ENCODE measurements at regions not wholly inside any gene's neighbourhood (a gene's known extent, or its start where the extent isn't known, plus 50 kb on each side); places are given as distances from the start of the nearest gene placed in this dataset.

- CTCF ChIA-PET, result no interaction called here
- POLR2A ChIA-PET, result no interaction called here
- TF ChIP-seq CTCF (IDR thresholded peaks at IDR 0.05; ENCODE audit: insufficient read depth, low read depth, low read length), result no peak
Measured at GRCh38 chr10:131750171-131750895, 150.5 kb upstream of the PPP2R2D start.

GRCh38 chr10:131750973-131751826, 149.6 kb upstream of the PPP2R2D start:
- Histone ChIP-seq H3K27me3 (ENCODE audit: control insufficient read depth, insufficient read depth, low read length) (no peaks in the 10 kb centered on the region), H3K36me3 (ENCODE audit: control insufficient read depth, insufficient read depth, low read length) (no peaks in the 10 kb centered on the region), H3K4me3 (ENCODE audit: low read depth, low read length) (no peak overlapping the region)
- POLR2A ChIA-PET, result no interaction called here
- no peak for DNase-seq (ENCODE audit: low read depth)
- no peak for TF ChIP-seq CTCF (IDR thresholded peaks at IDR 0.05; ENCODE audit: insufficient read depth, low read depth, low read length)
- CTCF ChIA-PET, result no interaction called here

More at GRCh38 chr10:131750171-131750895, 150.5 kb upstream of the PPP2R2D start:
- no peak for DNase-seq (ENCODE audit: low read depth)
- no peaks in the 10 kb centered on the region for H3K36me3 ChIP-seq (ENCODE audit: control insufficient read depth, insufficient read depth, low read length)
- H3K27me3 ChIP-seq (ENCODE audit: control insufficient read depth, insufficient read depth, low read length), result no peaks in the 10 kb centered on the region
- no peak overlapping the region for H3K4me3 ChIP-seq (ENCODE audit: low read depth, low read length)

- ChIA-PET CTCF (no interaction called here), POLR2A (no interaction called here)
- no peak for DNase-seq (ENCODE audit: low read depth)
Measured at GRCh38 chr10:131751827-131752775, 148.7 kb upstream of the PPP2R2D start.

GRCh38 chr10:131753336-131753735, 147.5 kb upstream of the PPP2R2D start:
- Histone ChIP-seq H3K4me3 (ENCODE audit: low read depth, low read length) (no peak overlapping the region), H3K27me3 (ENCODE audit: control insufficient read depth, insufficient read depth, low read length) (no peaks in the 10 kb centered on the region), H3K36me3 (ENCODE audit: control insufficient read depth, insufficient read depth, low read length) (no peaks in the 10 kb centered on the region)
- no peak for DNase-seq (ENCODE audit: low read depth)
- CTCF ChIA-PET, result no interaction called here
- POLR2A ChIA-PET, result no interaction called here
- TF ChIP-seq CTCF (IDR thresholded peaks at IDR 0.05; ENCODE audit: insufficient read depth, low read depth, low read length), result no peak

More at GRCh38 chr10:131751827-131752775, 148.7 kb upstream of the PPP2R2D start:
- H3K27me3 ChIP-seq (ENCODE audit: control insufficient read depth, insufficient read depth, low read length), result no peaks in the 10 kb centered on the region
- no peaks in the 10 kb centered on the region for H3K36me3 ChIP-seq (ENCODE audit: control insufficient read depth, insufficient read depth, low read length)
- TF ChIP-seq CTCF (IDR thresholded peaks at IDR 0.05; ENCODE audit: insufficient read depth, low read depth, low read length), result no peak
- no peak overlapping the region for H3K4me3 ChIP-seq (ENCODE audit: low read depth, low read length)
